LNCaP clone FGC (cell line): ENCODE measurements at regions not wholly inside any gene's neighbourhood (a gene's known extent, or its start where the extent isn't known, plus 50 kb on each side); places are given as distances from the start of the nearest gene placed in this dataset.
"Not testable (repeated sequence)": the region's sequence is repeated elsewhere in the genome, so short reads cannot be mapped to it uniquely, and the experiment has no call there.

ENCODE experiments used
- DNase-seq: peaks from one replicate; pipeline ENCODE4 v3.0.0-alpha.2; 2011; ENCODE audit warnings: low read depth
- H3K4me3 ChIP-seq: 2 replicates; pipeline ENCODE4 v1.5.1; 2011; ENCODE audit warnings: mild to moderate bottlenecking, low read depth, low read length, control low read depth
- CTCF ChIP-seq: IDR thresholded peaks from 2 replicates; pipeline ENCODE4 v1.5.1; 2012; ENCODE audit warnings: mild to moderate bottlenecking; ENCODE audit not compliant: control insufficient read depth, insufficient read depth; ENCODE audit errors: extremely low read depth

GRCh38 chr21:38088916-38089762, 167.7 kb upstream of the KCNJ15 start:
- DNase-seq = no peak
- no peak overlapping the region for H3K4me3 ChIP-seq
- TF ChIP-seq CTCF = no peak

DNA sequence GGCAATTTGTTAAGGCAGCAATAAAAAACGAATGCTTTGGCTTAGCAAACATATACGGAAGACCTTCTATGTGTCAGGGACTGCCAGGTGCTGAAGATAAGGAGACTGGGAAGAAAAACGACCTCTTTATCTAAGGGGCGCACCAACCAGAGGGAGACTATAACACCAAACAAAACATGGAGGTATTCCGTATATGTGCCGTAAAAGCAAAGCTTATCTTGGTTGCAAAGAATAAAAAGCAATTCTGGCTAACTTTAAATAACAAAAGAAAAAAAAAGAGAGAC, 167.1 kb upstream of the KCNJ15 start:
- H3K4me3 ChIP-seq = no peak overlapping the region
- no peak for DNase-seq
- TF ChIP-seq CTCF = no peak

DNA sequence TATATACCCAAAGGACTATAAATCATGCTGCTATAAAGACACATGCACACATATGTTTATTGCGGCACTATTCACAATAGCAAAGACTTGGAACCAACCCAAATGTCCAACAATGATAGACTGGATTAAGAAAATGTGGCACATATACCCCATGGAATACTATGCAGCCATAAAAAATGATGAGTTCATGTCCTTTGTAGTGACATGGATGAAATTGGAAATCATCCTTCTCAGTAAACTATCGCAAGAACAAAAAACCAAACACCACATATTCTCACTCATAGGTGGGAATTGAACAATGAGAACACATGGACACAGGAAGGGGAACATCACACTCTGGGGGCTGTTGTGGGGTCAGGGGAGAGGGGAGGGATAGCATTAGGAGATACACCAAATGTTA, 165.7 kb upstream of the KCNJ15 start:
- H3K4me3 ChIP-seq = not testable (repeated sequence)

GRCh38 chr21:38092051-38092450, 164.7 kb upstream of the KCNJ15 start:
- DNase-seq = no peak
- TF ChIP-seq CTCF = no peak
- no peak overlapping the region for H3K4me3 ChIP-seq

More for the DNA sequence above, 165.7 kb upstream of the KCNJ15 start:
- DNase-seq = not testable (repeated sequence)

- no peak overlapping the region for H3K4me3 ChIP-seq
- TF ChIP-seq CTCF = no peak
- no peak for DNase-seq
These were observed 161.6 kb upstream of the KCNJ15 start for GRCh38 chr21:38095220-38095619.

- no peak for TF ChIP-seq CTCF
- DNase-seq = no peak
These were observed 159.0 kb upstream of the KCNJ15 start for GRCh38 chr21:38097789-38098188.

DNA sequence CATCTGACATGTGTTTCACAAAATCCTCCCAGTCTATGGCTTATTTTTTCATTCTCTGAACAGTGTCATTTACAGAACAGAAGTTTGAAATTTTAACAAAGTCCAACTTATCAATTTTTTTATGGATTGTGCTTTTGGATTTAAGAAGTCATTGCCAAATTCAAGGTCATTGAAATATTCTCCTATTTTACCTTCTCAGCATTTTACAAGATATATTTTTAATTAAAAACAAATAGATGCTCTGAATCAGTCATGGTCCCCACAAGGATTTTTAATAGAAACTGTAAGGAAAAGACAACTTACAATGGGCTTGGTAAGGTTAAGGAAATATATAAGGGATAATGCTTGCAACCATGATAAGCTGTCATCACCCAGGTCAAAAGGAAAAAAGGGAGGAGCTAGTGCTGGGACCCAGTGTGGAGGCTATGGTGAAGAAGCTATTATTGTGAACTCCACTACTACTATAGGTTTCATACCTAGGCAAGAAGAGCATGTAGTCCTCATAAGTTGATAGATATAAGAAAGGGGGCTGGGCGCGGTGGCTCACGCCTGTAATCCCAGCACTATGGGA, 144.5 kb upstream of the KCNJ15 start:
- no peak for TF ChIP-seq CTCF
- DNase-seq = no peak
- H3K4me3 ChIP-seq = no peak overlapping the region

More at GRCh38 chr21:38097789-38098188, 159.0 kb upstream of the KCNJ15 start:
- no peak overlapping the region for H3K4me3 ChIP-seq
